BLaER1 treated with 17β-estradiol and CSF1 and Interleukin-3, amounts not matched to agents 10 nM and 100 nM (cell line): ENCODE measurements at regions not wholly inside any gene's neighbourhood (a gene's known extent, or its start where the extent isn't known, plus 50 kb on each side); places are given as distances from the start of the nearest gene placed in this dataset.

ENCODE experiments used
- H3K27ac ChIP-seq, 11 experiments: shearing (Covaris generic); formaldehyde crosslinking; 2 replicates each; pipeline ENCODE4 v1.8.1; 2022
- H3K27me3 ChIP-seq, 11 experiments: shearing (Covaris generic); formaldehyde crosslinking; 2 replicates each; pipeline ENCODE4 v1.8.1; 2022
- H3K36me3 ChIP-seq, 11 experiments: shearing (Covaris generic); formaldehyde crosslinking; 2 replicates each; pipeline ENCODE4 v1.8.1; 2022
- H3K4me1 ChIP-seq, 10 experiments: shearing (Covaris generic); formaldehyde crosslinking; 2 replicates each; pipeline ENCODE4 v1.8.1; 2022
- H3K4me2 ChIP-seq, 11 experiments: shearing (Covaris generic); formaldehyde crosslinking; 2 replicates each; pipeline ENCODE4 v1.8.1; 2022
- H3K4me3 ChIP-seq, 10 experiments: shearing (Covaris generic); formaldehyde crosslinking; 2 replicates each; pipeline ENCODE4 v1.8.1; 2022
- H3K9ac ChIP-seq, 11 experiments: shearing (Covaris generic); formaldehyde crosslinking; 2 replicates each; pipeline ENCODE4 v1.8.1; 2022
- H3K9me3 ChIP-seq, 11 experiments: shearing (Covaris generic); formaldehyde crosslinking; replicated peaks in 1 of 11; 2 replicates each; pipeline ENCODE4 v1.8.1; 2022
- H4K20me1 ChIP-seq, 11 experiments: shearing (Covaris generic); formaldehyde crosslinking; 2 replicates each; pipeline ENCODE4 v1.8.1; 2022
- Cebpa-rat ChIP-seq, 11 experiments: shearing (Covaris generic); IDR thresholded peaks; 2 replicates each; pipeline ENCODE4 v1.8.1; 2022

GRCh38 chr18:56461151-56461550, 177.2 kb downstream of the TXNL1 start:
- H3K36me3 ChIP-seq = peaks cover 0 to 14% (median 0%) of the 10 kb centered on the region in 11 experiments; a peak in 1 of 22 replicates
- H3K4me1 ChIP-seq = peaks cover 0 to 61% (median 9%) of the 10 kb centered on the region in 10 experiments; a peak in 13 of 20 replicates
- no peak for TF ChIP-seq Cebpa-rat (IDR thresholded peaks at IDR 0.05)

GRCh38 chr18:56460581-56460980, 177.8 kb downstream of the TXNL1 start:
- Histone ChIP-seq H3K4me1 (peaks cover 0 to 55% (median 9%) of the 10 kb centered on the region in 10 experiments; a peak in 13 of 20 replicates), H4K20me1 (no peaks in the 10 kb centered on the region), H3K9me3 (peaks cover 36 to 65% (median 49%) of the 10 kb centered on the region in 11 experiments), H3K4me2 (peak overlapping the region in 10 of 11 experiments; percentile 2 to 54 (median 16); a peak in 9 of 22 replicates), H3K27ac (peak overlapping the region in 3 of 11 experiments; percentile 28 to 46 (median 42); a peak in 3 of 22 replicates), H3K4me3 (no peak overlapping the region), H3K9ac (no peak overlapping the region), H3K27me3 (no peaks in the 10 kb centered on the region), H3K36me3 (peaks cover 0 to 14% (median 0%) of the 10 kb centered on the region in 11 experiments; a peak in 1 of 22 replicates)
- TF ChIP-seq Cebpa-rat (IDR thresholded peaks at IDR 0.05) = no peak

More at GRCh38 chr18:56461151-56461550, 177.2 kb downstream of the TXNL1 start:
- Histone ChIP-seq H3K27me3 (no peaks in the 10 kb centered on the region), H3K27ac (peak overlapping the region in 3 of 11 experiments; percentile 28 to 46 (median 42); a peak in 3 of 22 replicates), H4K20me1 (no peaks in the 10 kb centered on the region), H3K9me3 (peaks cover 40 to 71% (median 53%) of the 10 kb centered on the region in 11 experiments), H3K4me2 (peak overlapping the region in 4 of 11 experiments; percentile 2 to 54 (median 44); a peak in 4 of 22 replicates), H3K4me3 (no peak overlapping the region), H3K9ac (no peak overlapping the region)

- no peak for TF ChIP-seq Cebpa-rat (IDR thresholded peaks at IDR 0.05)
- peak overlapping the region in 1 of 11 experiments; percentile 36; a peak in 1 of 22 replicates for H3K27ac ChIP-seq
Measured at GRCh38 chr18:56458770-56459712, 179.4 kb downstream of the TXNL1 start.

GRCh38 chr18:56455874-56456273, 182.5 kb downstream of the TXNL1 start:
- Histone ChIP-seq H3K36me3 (no peaks in the 10 kb centered on the region), H3K27me3 (no peaks in the 10 kb centered on the region), H3K27ac (no peak overlapping the region), H3K9ac (no peak overlapping the region), H3K4me1 (peaks cover 0 to 33% (median 8%) of the 10 kb centered on the region in 10 experiments; a peak in 13 of 20 replicates), H3K4me2 (no peak overlapping the region), H3K9me3 (peaks cover 6 to 18% (median 11%) of the 10 kb centered on the region in 11 experiments; a peak in 17 of 22 replicates), H4K20me1 (no peaks in the 10 kb centered on the region), H3K4me3 (no peak overlapping the region)
- TF ChIP-seq Cebpa-rat (IDR thresholded peaks at IDR 0.05) = no peak

More at GRCh38 chr18:56458770-56459712, 179.4 kb downstream of the TXNL1 start:
- Histone ChIP-seq H3K9me3 (peaks cover 21 to 49% (median 34%) of the 10 kb centered on the region in 11 experiments), H3K27me3 (no peaks in the 10 kb centered on the region), H3K36me3 (peaks cover 0 to under 1% (median 0%) of the 10 kb centered on the region in 11 experiments; a peak in 1 of 22 replicates), H3K4me2 (peak overlapping the region in 2 of 11 experiments; percentile 43 to 54; a peak in 2 of 22 replicates), H4K20me1 (no peaks in the 10 kb centered on the region), H3K4me3 (no peak overlapping the region), H3K9ac (no peak overlapping the region), H3K4me1 (peaks cover 0 to 50% (median 9%) of the 10 kb centered on the region in 10 experiments; a peak in 13 of 20 replicates)

- H3K9me3 ChIP-seq = peaks cover 0 to 10% (median 4%) of the 10 kb centered on the region in 11 experiments; a peak in 13 of 22 replicates
- H3K9ac ChIP-seq = no peak overlapping the region
- peaks cover 0 to 26% (median under 1%) of the 10 kb centered on the region in 10 experiments; a peak in 9 of 20 replicates for H3K4me1 ChIP-seq
- no peak overlapping the region for H3K4me2 ChIP-seq
- H3K27me3 ChIP-seq = no peaks in the 10 kb centered on the region
- H3K36me3 ChIP-seq = no peaks in the 10 kb centered on the region
- no peak for TF ChIP-seq Cebpa-rat (IDR thresholded peaks at IDR 0.05)
- H3K27ac ChIP-seq = no peak overlapping the region
- H4K20me1 ChIP-seq = no peaks in the 10 kb centered on the region
- H3K4me3 ChIP-seq = no peak overlapping the region
Measured at GRCh38 chr18:56455141-56455540, 183.3 kb downstream of the TXNL1 start.

GRCh38 chr18:56453631-56454030, 184.8 kb downstream of the TXNL1 start:
- TF ChIP-seq Cebpa-rat (IDR thresholded peaks at IDR 0.05) = no peak
- no peaks in the 10 kb centered on the region for H3K27me3 ChIP-seq
- H3K27ac ChIP-seq = no peak overlapping the region
- H3K9ac ChIP-seq = no peak overlapping the region
- H3K4me3 ChIP-seq = no peak overlapping the region
- no peaks in the 10 kb centered on the region for H3K9me3 ChIP-seq
- no peaks in the 10 kb centered on the region for H4K20me1 ChIP-seq
- H3K4me2 ChIP-seq = no peak overlapping the region
- no peaks in the 10 kb centered on the region for H3K36me3 ChIP-seq
- peaks cover 0 to 11% (median 0%) of the 10 kb centered on the region in 10 experiments; a peak in 4 of 20 replicates for H3K4me1 ChIP-seq

- no peak overlapping the region for H3K9ac ChIP-seq
- no peak for TF ChIP-seq Cebpa-rat (IDR thresholded peaks at IDR 0.05)
- no peak overlapping the region for H3K27ac ChIP-seq
- no peak overlapping the region for H3K4me2 ChIP-seq
- no peaks in the 10 kb centered on the region for H3K27me3 ChIP-seq
- H3K36me3 ChIP-seq = no peaks in the 10 kb centered on the region
- H4K20me1 ChIP-seq = no peaks in the 10 kb centered on the region
- H3K4me3 ChIP-seq = no peak overlapping the region
- H3K4me1 ChIP-seq = peaks cover 0 to 2% (median under 1%) of the 10 kb centered on the region in 10 experiments; a peak in 4 of 20 replicates
- no peaks in the 10 kb centered on the region for H3K9me3 ChIP-seq
Measured at GRCh38 chr18:56451188-56451587, 187.2 kb downstream of the TXNL1 start.

- no peaks in the 10 kb centered on the region for H3K9me3 ChIP-seq
- no peak overlapping the region for H3K9ac ChIP-seq
- TF ChIP-seq Cebpa-rat (IDR thresholded peaks at IDR 0.05) = no peak
- peaks cover 0 to 20% (median 9%) of the 10 kb centered on the region in 10 experiments; a peak in 13 of 20 replicates for H3K4me1 ChIP-seq
- no peak overlapping the region for H3K4me2 ChIP-seq
- no peak overlapping the region for H3K4me3 ChIP-seq
- no peaks in the 10 kb centered on the region for H3K27me3 ChIP-seq
- H3K27ac ChIP-seq = no peak overlapping the region
- no peaks in the 10 kb centered on the region for H4K20me1 ChIP-seq
- H3K36me3 ChIP-seq = no peaks in the 10 kb centered on the region
Measured at GRCh38 chr18:56448751-56449150, 189.6 kb downstream of the TXNL1 start.

- Histone ChIP-seq H3K27me3 (no peaks in the 10 kb centered on the region), H3K9ac (no peak overlapping the region), H3K27ac (no peak overlapping the region), H3K9me3 (no peaks in the 10 kb centered on the region), H4K20me1 (no peaks in the 10 kb centered on the region), H3K4me3 (no peak overlapping the region), H3K36me3 (no peaks in the 10 kb centered on the region), H3K4me1 (peaks cover 0 to 36% (median 9%) of the 10 kb centered on the region in 10 experiments; a peak in 13 of 20 replicates), H3K4me2 (peak overlapping the region in 4 of 11 experiments; percentile 18 to 35 (median 26); a peak in 5 of 22 replicates)
- TF ChIP-seq Cebpa-rat (IDR thresholded peaks at IDR 0.05) = no peak
Measured at GRCh38 chr18:56445422-56445821, 193.0 kb downstream of the TXNL1 start.
